Mesothelial cell of epicardium (in vitro differentiated cells): ENCODE measurements at regions not wholly inside any gene's neighbourhood (a gene's known extent, or its start where the extent isn't known, plus 50 kb on each side); places are given as distances from the start of the nearest gene placed in this dataset.

ENCODE experiments used
- DNase-seq, 2 experiments: peaks; one replicate each; pipeline ENCODE4 v3.0.0; 2021; ENCODE audit warnings: low spot score in 2 of 2; ENCODE audit not compliant: unreplicated experiment in 2 of 2
- H3K27ac Mint-ChIP-seq: 2 replicates; pipeline ENCODE4 v1.8.0; 2021; ENCODE audit warnings: mixed read lengths
- H3K27me3 Mint-ChIP-seq: 2 replicates; pipeline ENCODE4 v1.8.0; 2021; ENCODE audit warnings: low read depth, mixed read lengths
- H3K36me3 Mint-ChIP-seq: 2 replicates; pipeline ENCODE4 v1.8.0; 2021; ENCODE audit warnings: mixed read lengths
- H3K4me1 Mint-ChIP-seq: 2 replicates; pipeline ENCODE4 v1.8.0; 2021; ENCODE audit warnings: mixed read lengths
- H3K4me3 Mint-ChIP-seq: 2 replicates; pipeline ENCODE4 v1.8.0; 2021; ENCODE audit warnings: mild to moderate bottlenecking, moderate library complexity, mixed read lengths
- H3K9me3 Mint-ChIP-seq: 2 replicates; pipeline ENCODE4 v1.8.0; 2021; ENCODE audit warnings: mixed read lengths
- TF ChIP-seq, protein P1 (sequence below): fragments of 200-600 bp; sonication (generic); IDR thresholded peaks from one replicate; pipeline ENCODE4 v1.5.0; 2021; ENCODE audit warnings: antibody characterized with exemption; ENCODE audit not compliant: unreplicated experiment

DNA sequence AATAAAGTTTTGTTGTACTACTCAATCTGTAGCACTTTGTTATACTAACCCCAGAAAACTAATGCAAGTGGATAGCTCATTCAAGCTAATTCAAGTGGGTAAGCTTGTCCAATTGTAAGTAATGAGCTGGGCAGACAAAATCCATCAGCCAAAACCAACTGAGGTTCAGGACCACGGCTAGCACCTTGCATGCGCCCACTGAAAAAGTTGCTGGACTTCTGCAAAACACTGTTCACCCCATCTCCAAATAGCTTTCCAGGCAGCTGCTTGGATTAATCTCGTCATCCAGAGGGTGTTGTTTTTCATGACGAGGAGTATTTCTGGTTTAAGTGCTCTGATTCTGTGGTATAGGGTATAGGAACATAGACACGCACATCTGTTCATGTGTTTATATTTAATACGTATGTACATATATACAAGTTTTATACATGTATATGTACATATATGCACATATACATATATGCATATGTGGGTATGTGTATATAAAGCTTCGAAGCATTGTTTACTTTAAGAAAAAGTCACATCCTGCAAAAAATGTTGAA lies 307.5 kb downstream of the GALR1 start:
- Mint-ChIP-seq H3K9me3 (no peaks in the 10 kb centered on the region), H3K4me1 (no peaks in the 10 kb centered on the region), H3K27me3 (no peaks in the 10 kb centered on the region), H3K4me3 (no peak overlapping the region), H3K27ac (no peak overlapping the region), H3K36me3 (no peaks in the 10 kb centered on the region)
- peak in 1 of 2 experiments; percentile 52 for DNase-seq
- TF ChIP-seq, protein P1, sequence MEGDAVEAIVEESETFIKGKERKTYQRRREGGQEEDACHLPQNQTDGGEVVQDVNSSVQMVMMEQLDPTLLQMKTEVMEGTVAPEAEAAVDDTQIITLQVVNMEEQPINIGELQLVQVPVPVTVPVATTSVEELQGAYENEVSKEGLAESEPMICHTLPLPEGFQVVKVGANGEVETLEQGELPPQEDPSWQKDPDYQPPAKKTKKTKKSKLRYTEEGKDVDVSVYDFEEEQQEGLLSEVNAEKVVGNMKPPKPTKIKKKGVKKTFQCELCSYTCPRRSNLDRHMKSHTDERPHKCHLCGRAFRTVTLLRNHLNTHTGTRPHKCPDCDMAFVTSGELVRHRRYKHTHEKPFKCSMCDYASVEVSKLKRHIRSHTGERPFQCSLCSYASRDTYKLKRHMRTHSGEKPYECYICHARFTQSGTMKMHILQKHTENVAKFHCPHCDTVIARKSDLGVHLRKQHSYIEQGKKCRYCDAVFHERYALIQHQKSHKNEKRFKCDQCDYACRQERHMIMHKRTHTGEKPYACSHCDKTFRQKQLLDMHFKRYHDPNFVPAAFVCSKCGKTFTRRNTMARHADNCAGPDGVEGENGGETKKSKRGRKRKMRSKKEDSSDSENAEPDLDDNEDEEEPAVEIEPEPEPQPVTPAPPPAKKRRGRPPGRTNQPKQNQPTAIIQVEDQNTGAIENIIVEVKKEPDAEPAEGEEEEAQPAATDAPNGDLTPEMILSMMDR = no peak

DNA sequence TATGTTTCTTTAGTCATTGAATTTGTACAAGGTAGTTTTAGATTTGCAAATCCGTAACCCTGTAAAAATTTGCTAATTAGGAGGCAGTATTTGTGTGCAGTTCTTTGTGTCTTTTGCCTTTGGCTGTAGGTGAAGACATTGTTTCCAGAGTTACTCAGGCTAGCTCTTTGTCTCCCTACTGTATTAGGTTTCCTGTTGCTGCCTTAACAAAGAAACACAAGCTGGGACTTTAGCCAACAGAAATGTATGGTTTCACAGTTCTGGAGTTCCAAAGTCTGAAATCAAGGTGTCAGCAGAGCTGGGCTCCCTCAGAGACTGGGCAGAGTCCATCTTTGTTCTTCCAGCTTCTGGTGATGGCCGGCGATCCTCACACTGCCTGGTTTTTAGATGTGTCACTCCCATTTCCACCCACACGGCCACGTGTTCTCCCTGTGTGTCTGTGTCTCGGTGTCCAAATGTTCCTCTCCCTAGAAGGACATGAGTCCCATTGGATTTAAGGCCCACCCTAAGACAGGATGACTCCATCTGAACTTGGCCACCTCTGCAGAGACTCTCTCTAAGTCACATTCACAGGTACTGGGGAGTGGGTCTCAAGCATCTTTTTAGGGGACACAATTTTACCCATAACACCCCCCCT lies 309.7 kb downstream of the GALR1 start:
- DNase-seq = no peak
- no peaks in the 10 kb centered on the region for H3K36me3 Mint-ChIP-seq
- H3K4me1 Mint-ChIP-seq = no peaks in the 10 kb centered on the region
- H3K27ac Mint-ChIP-seq = no peak overlapping the region
- no peaks in the 10 kb centered on the region for H3K9me3 Mint-ChIP-seq
- TF ChIP-seq, protein P1 = no peak
- no peaks in the 10 kb centered on the region for H3K27me3 Mint-ChIP-seq
- no peak overlapping the region for H3K4me3 Mint-ChIP-seq

DNA sequence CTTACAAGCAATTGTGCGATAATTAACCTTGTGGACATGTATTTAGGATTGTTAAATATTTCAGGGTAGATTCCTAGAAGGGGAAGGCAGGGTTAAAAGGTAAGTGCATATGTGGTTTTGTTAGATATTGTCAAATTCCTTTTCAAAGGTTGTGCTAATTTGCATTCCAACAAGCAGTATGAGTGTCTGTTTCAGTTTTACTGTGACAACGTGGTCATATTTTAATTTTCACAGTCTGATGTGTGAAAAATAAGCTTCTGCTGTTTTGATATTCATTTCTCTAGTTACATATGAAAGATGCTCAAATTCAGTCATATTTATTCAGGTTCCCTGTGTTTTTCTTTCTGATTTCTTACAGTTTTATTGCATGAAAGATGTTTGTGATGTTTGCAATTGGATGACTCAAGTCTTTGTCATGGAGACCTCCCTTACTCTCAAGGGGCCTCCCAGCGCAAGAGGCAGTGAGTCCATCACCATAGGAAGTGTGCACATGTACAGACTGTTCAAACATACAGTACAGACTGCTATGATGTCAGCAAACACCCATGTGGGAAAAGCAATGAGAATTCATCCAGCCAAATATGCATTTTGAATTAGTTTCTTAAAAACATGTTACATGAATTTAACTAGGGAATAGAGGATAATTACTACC lies 310.8 kb downstream of the GALR1 start:
- DNase-seq = no peak
- no peaks in the 10 kb centered on the region for H3K36me3 Mint-ChIP-seq
- TF ChIP-seq, protein P1 = no peak
- no peaks in the 10 kb centered on the region for H3K4me1 Mint-ChIP-seq
- no peak overlapping the region for H3K27ac Mint-ChIP-seq
- H3K4me3 Mint-ChIP-seq = no peak overlapping the region
- H3K27me3 Mint-ChIP-seq = no peaks in the 10 kb centered on the region
- no peaks in the 10 kb centered on the region for H3K9me3 Mint-ChIP-seq

DNA sequence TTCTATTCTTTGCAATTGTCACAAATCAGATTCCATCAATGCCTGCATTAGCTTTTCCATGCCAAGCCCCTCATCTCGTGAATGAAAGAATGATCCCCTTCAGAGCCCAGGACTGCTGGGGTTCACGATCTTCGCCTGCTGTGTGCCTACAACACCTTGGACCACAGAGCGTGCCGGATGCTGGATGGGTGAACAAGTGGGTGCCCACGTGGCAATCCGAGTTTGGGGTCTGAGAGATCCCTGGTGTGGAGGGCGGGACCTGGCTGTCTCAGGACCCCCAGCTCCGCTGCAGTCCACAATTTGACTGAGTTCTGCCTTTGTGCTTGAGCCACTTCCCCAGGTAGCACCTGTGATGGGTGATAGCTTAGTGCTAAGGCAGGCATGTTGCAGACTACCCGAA lies 317.0 kb downstream of the GALR1 start:
- TF ChIP-seq, protein P1 = no peak
- no peak overlapping the region for H3K27ac Mint-ChIP-seq
- H3K36me3 Mint-ChIP-seq = no peaks in the 10 kb centered on the region
- peaks cover 36% of the 10 kb centered on the region for H3K9me3 Mint-ChIP-seq
- no peak for DNase-seq
- H3K27me3 Mint-ChIP-seq = no peaks in the 10 kb centered on the region
- no peaks in the 10 kb centered on the region for H3K4me1 Mint-ChIP-seq
- H3K4me3 Mint-ChIP-seq = no peak overlapping the region

DNA sequence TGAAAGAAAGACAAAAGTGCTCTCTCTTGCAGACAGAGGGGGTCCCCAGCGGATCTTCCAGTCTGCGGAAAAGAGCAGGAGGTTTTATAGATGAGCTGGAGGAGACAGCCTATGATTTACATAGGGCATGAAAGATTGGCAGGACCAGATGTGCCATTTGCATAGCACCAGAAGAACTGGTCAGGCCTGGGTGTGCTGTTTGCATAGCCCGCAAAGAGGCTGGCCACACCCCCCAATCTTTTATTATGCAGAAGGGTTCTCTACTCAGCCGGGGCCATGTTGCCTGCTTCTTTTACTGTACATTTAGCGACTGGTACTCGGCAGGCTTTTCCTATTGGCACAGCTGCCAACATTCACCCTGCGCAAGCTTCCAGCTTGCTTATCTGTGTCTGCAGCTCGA lies 317.6 kb downstream of the GALR1 start:
- no peak overlapping the region for H3K27ac Mint-ChIP-seq
- H3K4me1 Mint-ChIP-seq = no peaks in the 10 kb centered on the region
- H3K4me3 Mint-ChIP-seq = no peak overlapping the region
- peaks cover 40% of the 10 kb centered on the region for H3K9me3 Mint-ChIP-seq
- TF ChIP-seq, protein P1 = no peak
- no peak for DNase-seq
- H3K36me3 Mint-ChIP-seq = no peaks in the 10 kb centered on the region
- H3K27me3 Mint-ChIP-seq = no peaks in the 10 kb centered on the region
